PFSK-1 (cell line): ENCODE measurements at regions not wholly inside any gene's neighbourhood (a gene's known extent, or its start where the extent isn't known, plus 50 kb on each side); places are given as distances from the start of the nearest gene placed in this dataset.

Experiments used
- FOXP2 ChIP-seq: optimal IDR thresholded peaks from 2 replicates; pipeline ENCODE3; 2011; ENCODE audit warnings: borderline replicate concordance, control low read depth, inconsistent platforms; ENCODE audit not compliant: insufficient read depth; ENCODE audit errors: extremely low read length, extremely low read depth
- POLR2AphosphoS5 ChIP-seq: IDR thresholded peaks from 2 replicates; pipeline ENCODE4 v1.6.1; 2012; ENCODE audit warnings: low read depth, mild to moderate bottlenecking, control low read depth, low read length, moderate library complexity
- SIN3A ChIP-seq: IDR thresholded peaks from 2 replicates; pipeline ENCODE4 v1.6.1; 2012; ENCODE audit warnings: mild to moderate bottlenecking, low read length, moderate library complexity, borderline replicate concordance; ENCODE audit not compliant: insufficient read depth
- TAF1 ChIP-seq: IDR thresholded peaks from 2 replicates; pipeline ENCODE4 v1.6.1; 2012; ENCODE audit warnings: low read length, control low read depth, borderline replicate concordance; ENCODE audit not compliant: insufficient read depth
- TF ChIP-seq, protein P1 (sequence below), 2 experiments: IDR thresholded peaks; 2 replicates each; pipeline versions ENCODE4 v1.6.1 to v1.8.0; 2011 to 2012; ENCODE audit warnings: low read depth in 2 of 2, low read length in 2 of 2, control low read depth in 1 of 2, inconsistent platforms in 1 of 2, mild to moderate bottlenecking in 1 of 2, moderate library complexity in 1 of 2; ENCODE audit not compliant: insufficient read depth in 1 of 2

DNA sequence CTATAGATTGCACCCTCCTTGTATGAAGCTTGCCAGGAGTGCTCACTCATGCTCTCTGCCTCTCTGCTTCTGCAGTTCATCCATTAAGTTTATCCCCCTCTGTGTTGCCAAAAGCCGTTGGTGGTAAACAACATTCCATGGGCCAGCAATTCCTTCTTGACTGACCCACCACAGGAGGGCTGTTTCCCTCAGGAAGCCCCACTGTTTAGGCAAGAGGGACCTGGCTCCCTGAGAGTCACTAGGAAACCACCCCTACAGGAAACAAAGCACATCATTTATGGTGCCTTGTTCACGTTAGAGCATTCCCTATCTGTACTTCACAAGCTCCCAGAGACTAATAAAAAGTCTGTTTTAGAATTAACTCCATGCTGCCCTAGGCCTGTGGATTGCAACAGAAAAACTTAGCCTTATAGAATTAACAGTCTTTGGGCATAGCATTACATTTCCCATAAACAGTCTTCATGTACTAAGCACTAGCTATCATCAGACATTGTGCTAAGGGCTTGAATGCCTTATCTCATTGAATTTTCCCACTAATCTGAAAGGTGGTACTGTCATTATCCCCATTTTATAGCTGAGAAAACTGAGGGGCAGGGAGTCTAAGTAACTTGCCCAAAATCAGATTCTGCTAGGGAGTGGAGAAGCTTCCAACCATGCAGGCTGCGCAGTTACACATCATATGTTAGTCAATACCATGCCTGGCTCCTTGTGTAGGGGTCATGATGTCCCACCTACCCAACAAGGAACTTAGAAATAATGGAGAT lies 149.9 kb downstream of the SHQ1 start:
- TF ChIP-seq TAF1 (no peak), SIN3A (no peak), POLR2AphosphoS5 (no peak), FOXP2 (no peak)
- TF ChIP-seq, protein P1, sequence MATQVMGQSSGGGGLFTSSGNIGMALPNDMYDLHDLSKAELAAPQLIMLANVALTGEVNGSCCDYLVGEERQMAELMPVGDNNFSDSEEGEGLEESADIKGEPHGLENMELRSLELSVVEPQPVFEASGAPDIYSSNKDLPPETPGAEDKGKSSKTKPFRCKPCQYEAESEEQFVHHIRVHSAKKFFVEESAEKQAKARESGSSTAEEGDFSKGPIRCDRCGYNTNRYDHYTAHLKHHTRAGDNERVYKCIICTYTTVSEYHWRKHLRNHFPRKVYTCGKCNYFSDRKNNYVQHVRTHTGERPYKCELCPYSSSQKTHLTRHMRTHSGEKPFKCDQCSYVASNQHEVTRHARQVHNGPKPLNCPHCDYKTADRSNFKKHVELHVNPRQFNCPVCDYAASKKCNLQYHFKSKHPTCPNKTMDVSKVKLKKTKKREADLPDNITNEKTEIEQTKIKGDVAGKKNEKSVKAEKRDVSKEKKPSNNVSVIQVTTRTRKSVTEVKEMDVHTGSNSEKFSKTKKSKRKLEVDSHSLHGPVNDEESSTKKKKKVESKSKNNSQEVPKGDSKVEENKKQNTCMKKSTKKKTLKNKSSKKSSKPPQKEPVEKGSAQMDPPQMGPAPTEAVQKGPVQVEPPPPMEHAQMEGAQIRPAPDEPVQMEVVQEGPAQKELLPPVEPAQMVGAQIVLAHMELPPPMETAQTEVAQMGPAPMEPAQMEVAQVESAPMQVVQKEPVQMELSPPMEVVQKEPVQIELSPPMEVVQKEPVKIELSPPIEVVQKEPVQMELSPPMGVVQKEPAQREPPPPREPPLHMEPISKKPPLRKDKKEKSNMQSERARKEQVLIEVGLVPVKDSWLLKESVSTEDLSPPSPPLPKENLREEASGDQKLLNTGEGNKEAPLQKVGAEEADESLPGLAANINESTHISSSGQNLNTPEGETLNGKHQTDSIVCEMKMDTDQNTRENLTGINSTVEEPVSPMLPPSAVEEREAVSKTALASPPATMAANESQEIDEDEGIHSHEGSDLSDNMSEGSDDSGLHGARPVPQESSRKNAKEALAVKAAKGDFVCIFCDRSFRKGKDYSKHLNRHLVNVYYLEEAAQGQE (IDR thresholded peaks at IDR 0.05; ENCODE audit: insufficient read depth in 1 of 2, low read depth in 2 of 2, low read length in 2 of 2): no peak

DNA sequence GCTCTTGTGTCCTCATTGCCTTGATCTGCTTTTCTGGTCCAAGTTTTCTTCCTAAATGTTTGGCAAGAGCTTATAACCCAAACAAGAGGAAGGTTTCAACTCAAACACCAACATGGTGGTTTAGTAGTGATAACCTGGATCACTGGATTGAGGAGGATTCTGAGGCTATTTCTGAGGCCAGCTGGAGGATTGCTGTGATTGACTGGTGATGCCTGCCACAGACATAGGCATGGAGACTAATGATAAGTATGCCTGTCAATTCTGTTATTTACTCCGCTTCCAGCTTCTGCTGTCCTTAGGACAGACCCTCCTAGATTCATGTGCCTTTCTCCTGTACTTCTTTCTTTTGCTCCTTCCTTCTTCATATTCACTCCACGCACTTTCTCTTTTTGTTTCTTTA lies 150.5 kb downstream of the SHQ1 start:
- TF ChIP-seq SIN3A: no peak
- no peak for TF ChIP-seq POLR2AphosphoS5
- no peak for TF ChIP-seq TAF1

DNA sequence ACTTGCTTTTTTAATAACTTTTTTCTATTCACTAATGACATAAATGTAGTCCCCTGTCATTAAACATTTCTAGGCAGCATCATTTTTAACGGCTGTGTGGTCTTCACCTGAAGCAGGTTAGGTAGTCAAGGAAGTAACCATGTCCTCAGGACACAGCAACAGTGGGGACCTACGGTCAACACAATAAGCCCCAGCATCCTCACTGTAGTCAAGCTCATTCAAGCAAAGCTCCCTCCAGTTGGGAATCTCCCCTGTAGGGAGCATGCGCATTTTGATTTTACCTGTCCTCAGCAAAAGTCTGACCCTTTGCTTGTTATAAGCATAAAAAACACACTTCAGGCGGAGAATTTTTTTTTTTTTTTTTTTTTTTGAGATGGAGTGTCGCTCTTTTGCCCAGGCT lies 151.4 kb downstream of the SHQ1 start:
- TF ChIP-seq, protein P1 (IDR thresholded peaks at IDR 0.05; ENCODE audit: insufficient read depth in 1 of 2, low read depth in 2 of 2, low read length in 2 of 2): no peak
- TF ChIP-seq FOXP2 (no peak), POLR2AphosphoS5 (no peak), TAF1 (no peak), SIN3A (no peak)

DNA sequence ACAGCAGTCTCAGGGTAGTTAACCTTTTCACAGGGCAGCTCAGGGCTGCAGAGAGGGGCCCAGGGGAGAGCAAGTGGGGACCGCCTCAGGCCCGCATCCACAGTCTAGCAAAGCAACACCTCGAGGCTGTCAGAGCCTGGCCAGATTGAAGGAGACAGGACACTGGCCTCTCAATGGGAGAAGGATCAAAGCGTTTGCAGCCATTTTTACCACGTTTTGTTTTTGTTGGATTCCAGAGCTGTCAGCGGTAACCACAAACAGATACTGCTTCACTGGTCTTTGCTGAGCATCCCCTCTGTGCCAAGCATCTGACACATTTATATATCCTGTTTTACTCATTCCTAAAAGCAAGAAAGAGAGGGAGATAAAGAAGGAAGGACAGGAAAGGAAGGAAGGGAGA lies 153.8 kb downstream of the SHQ1 start:
- TF ChIP-seq FOXP2: no peak
- TF ChIP-seq, protein P1 (IDR thresholded peaks at IDR 0.05; ENCODE audit: insufficient read depth in 1 of 2, low read depth in 2 of 2, low read length in 2 of 2): no peak
- TF ChIP-seq SIN3A: no peak
- no peak for TF ChIP-seq POLR2AphosphoS5
- TF ChIP-seq TAF1: no peak

DNA sequence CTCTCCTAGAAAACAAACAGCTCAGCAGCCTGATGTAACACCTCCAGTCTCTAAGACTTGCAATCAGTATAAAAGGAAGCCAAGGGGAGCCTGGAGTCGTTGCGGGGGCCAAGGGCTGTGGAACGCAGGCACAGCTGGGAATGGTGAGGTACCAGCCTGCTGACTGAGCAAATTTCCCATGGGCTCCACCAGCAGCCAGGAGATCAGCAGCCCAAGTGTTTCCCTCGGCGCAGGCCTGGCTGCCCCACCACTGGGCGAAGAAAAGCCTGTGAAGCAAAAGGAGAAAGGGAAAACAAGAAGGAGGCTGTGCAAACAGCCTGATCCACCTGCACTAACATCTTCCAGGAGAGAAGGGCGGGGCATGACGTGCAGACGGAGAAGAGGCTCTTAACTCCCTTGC lies 155.3 kb downstream of the SHQ1 start:
- TF ChIP-seq, protein P1 (IDR thresholded peaks at IDR 0.05; ENCODE audit: insufficient read depth in 1 of 2, low read depth in 2 of 2, low read length in 2 of 2): no peak
- TF ChIP-seq SIN3A (no peak), POLR2AphosphoS5 (no peak), FOXP2 (no peak), TAF1 (no peak)
